ENCODE measurements at regions not wholly inside any gene's neighbourhood (a gene's known extent, or its start where the extent isn't known, plus 50 kb on each side); places are given as distances from the start of the nearest gene placed in this dataset.

- TF ChIP-seq CTCF (IDR thresholded peaks at IDR 0.05) (no peak), POLR2A (IDR thresholded peaks at IDR 0.05) (no peak)
These were observed 460.6 kb downstream of the NAF1 start for GRCh38 chr4:162706051-162706450.
